ENCODE measurements at regions not wholly inside any gene's neighbourhood (a gene's known extent, or its start where the extent isn't known, plus 50 kb on each side); places are given as distances from the start of the nearest gene placed in this dataset.

- H2BK5ac ChIP-seq (ENCODE audit: low read depth, low read length, poor library complexity, severe bottlenecking): no peak overlapping the region
- TF ChIP-seq POLR2A (IDR thresholded peaks at IDR 0.05; ENCODE audit: low read depth, low read length): no peak
- no peak for TF ChIP-seq RCOR1 (IDR thresholded peaks at IDR 0.05; ENCODE audit: insufficient replicate concordance, low read length)
- TF ChIP-seq RAD21 (IDR thresholded peaks at IDR 0.05; ENCODE audit: low read length): no peak
- no peak for TF ChIP-seq CTCF (conservative IDR thresholded peaks at IDR 0.05; ENCODE audit: low read depth, low read length)
- TF ChIP-seq MAFK (IDR thresholded peaks at IDR 0.05; ENCODE audit: low read depth, low read length): no peak
- TF ChIP-seq SMC3 (IDR thresholded peaks at IDR 0.05; ENCODE audit: low read depth, low read length): no peak
- TF ChIP-seq USF2 (IDR thresholded peaks at IDR 0.05; ENCODE audit: low read depth, low read length): no peak
- no peak for TF ChIP-seq MAZ (IDR thresholded peaks at IDR 0.05; ENCODE audit: borderline replicate concordance, low read depth, low read length)
- no CpG with 5 or more reads among the region's 8 CpGs for WGBS, 2 experiments (ENCODE audit: extremely low coverage in 2 of 2, insufficient read length in 1 of 2)
- no peak overlapping the region for H2AK5ac ChIP-seq (ENCODE audit: low read depth, low read length)
- in situ Hi-C loops (cut with MboI; ENCODE audit: low sequenced_read_pairs) (no loop called here), intact Hi-C loops (cut with micrococcal nuclease) (no loop called here), dilution Hi-C loops (cut with HindIII; ENCODE audit: low sequenced_read_pairs, unreplicated experiment) (no loop called here)
- H3K4me3 ChIP-seq (ENCODE audit: insufficient read depth, low read depth, low read length): no peak overlapping the region
- no peak overlapping the region for H2AFZ ChIP-seq (replicated peaks; ENCODE audit: low read length, poor library complexity)
- no peak overlapping the region for H4K91ac ChIP-seq (ENCODE audit: insufficient read depth, low read depth, low read length)
- no peak overlapping the region for H3K18ac ChIP-seq (ENCODE audit: low read depth, low read length)
- H3K4me2 ChIP-seq (ENCODE audit: low read depth, low read length): no peak overlapping the region
- H3K9me1 ChIP-seq (ENCODE audit: insufficient read depth, low read length): no peaks in the 10 kb centered on the region
- no peak overlapping the region for H4K8ac ChIP-seq (ENCODE audit: low read depth in 2 of 2, low read length in 2 of 2)
- CTCF ChIA-PET: no interaction called here
- no peak for ATAC-seq (ENCODE audit: low read depth)
- H3K23ac ChIP-seq (ENCODE audit: low read depth, low read length): no peak overlapping the region
- H3K79me1 ChIP-seq (ENCODE audit: low read depth in 1 of 2, low read length in 2 of 2): no peaks in the 10 kb centered on the region
- no peaks in the 10 kb centered on the region for H3K9me3 ChIP-seq (ENCODE audit: control insufficient read depth, insufficient read depth, low read length)
- H3K27ac ChIP-seq (ENCODE audit: insufficient read depth, low read length): no peak overlapping the region
- H2BK20ac ChIP-seq (ENCODE audit: low read depth, low read length): no peak overlapping the region
- H3K14ac ChIP-seq (replicated peaks; ENCODE audit: low read depth, low read length): no peak overlapping the region
- no peaks in the 10 kb centered on the region for H3K27me3 ChIP-seq (ENCODE audit: control insufficient read depth, insufficient read depth, low read length)
- H3K4me1 ChIP-seq (ENCODE audit: control insufficient read depth, insufficient read depth, low read length): no peaks in the 10 kb centered on the region
- no peak overlapping the region for H2BK120ac ChIP-seq (ENCODE audit: low read depth, low read length)
- no peak overlapping the region for H2AK9ac ChIP-seq (replicated peaks; ENCODE audit: low read depth, low read length, poor library complexity)
- no peak overlapping the region for H3K4ac ChIP-seq (ENCODE audit: low read depth, low read length)
- DNase-seq: no peak
- H3K36me3 ChIP-seq (ENCODE audit: control insufficient read depth, insufficient read depth, low read length): no peaks in the 10 kb centered on the region
- no peaks in the 10 kb centered on the region for H4K20me1 ChIP-seq (ENCODE audit: insufficient read depth, low read length)
- BruUV-seq (replicated peaks): no TSS peak
- H3K56ac ChIP-seq (ENCODE audit: extremely low read depth, insufficient read depth, low read length): no peak overlapping the region
- no peak overlapping the region for H2BK15ac ChIP-seq (ENCODE audit: low read depth, low read length)
- POLR2A ChIA-PET (ENCODE audit: unreplicated experiment): no interaction called here
- no peak overlapping the region for H4K5ac ChIP-seq (ENCODE audit: low read depth, low read length)
- no peak overlapping the region for H3K9ac ChIP-seq (ENCODE audit: low read depth, low read length)
These were observed 561.2 kb upstream of the C9orf72 start for GRCh38 chr9:28134446-28134976.
